PFSK-1 (cell line): ENCODE measurements at regions not wholly inside any gene's neighbourhood (a gene's known extent, or its start where the extent isn't known, plus 50 kb on each side); places are given as distances from the start of the nearest gene placed in this dataset.

ENCODE experiments used
- FOXP2 ChIP-seq: optimal IDR thresholded peaks from 2 replicates; pipeline ENCODE3; 2011; ENCODE audit warnings: borderline replicate concordance, control low read depth, inconsistent platforms; ENCODE audit not compliant: insufficient read depth; ENCODE audit errors: extremely low read length, extremely low read depth
- TF ChIP-seq, protein P1 (sequence below), 2 experiments: IDR thresholded peaks; 2 replicates each; pipeline versions ENCODE4 v1.6.1 to v1.8.0; 2011 to 2012; ENCODE audit warnings: low read depth in 2 of 2, low read length in 2 of 2, control low read depth in 1 of 2, inconsistent platforms in 1 of 2, mild to moderate bottlenecking in 1 of 2, moderate library complexity in 1 of 2; ENCODE audit not compliant: insufficient read depth in 1 of 2

DNA sequence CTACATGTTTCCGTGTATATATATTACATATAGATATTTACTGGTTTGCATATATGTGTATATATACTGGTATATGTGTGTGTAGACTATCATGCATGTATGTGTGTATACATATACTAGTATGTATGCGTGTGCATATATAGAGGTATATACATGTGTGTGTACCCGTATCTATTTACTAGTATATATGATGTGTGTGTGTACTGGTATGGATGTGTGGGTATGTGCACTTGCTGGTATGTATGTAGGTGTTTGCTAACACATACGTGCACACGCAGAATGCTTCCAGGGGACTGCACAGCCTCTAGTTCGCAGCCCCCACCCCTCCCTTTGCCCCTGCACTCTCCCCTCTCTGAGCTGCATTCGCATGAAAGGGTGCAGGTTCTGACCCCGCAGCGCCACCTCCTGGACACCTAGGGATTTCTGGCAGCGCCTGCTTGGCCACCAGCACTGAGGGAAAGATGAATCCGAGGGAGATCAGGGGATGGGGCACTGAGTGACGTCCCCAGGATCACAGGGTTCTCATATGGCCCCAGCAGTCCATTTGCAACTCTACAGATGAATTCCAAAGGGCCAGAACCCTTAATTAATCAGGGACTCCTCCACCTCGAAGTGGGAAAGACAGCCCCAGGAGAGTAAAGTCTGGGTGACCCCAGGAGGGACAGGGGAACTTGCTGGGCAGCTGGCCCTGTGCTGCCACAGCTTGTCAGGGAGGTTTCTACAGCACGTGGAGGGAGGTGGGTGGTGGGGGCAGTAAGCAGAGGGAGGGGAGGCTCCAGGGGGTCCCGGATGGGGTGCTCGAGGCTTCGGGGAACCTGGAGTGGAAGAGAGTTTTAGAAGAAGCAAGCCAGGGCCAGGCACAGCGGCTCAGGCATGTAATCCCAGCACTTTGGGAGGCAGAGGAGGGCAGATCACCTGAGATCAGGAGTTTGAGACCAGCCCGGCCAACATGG, 66.8 kb upstream of the ASAP2 start:
- TF ChIP-seq, protein P1, sequence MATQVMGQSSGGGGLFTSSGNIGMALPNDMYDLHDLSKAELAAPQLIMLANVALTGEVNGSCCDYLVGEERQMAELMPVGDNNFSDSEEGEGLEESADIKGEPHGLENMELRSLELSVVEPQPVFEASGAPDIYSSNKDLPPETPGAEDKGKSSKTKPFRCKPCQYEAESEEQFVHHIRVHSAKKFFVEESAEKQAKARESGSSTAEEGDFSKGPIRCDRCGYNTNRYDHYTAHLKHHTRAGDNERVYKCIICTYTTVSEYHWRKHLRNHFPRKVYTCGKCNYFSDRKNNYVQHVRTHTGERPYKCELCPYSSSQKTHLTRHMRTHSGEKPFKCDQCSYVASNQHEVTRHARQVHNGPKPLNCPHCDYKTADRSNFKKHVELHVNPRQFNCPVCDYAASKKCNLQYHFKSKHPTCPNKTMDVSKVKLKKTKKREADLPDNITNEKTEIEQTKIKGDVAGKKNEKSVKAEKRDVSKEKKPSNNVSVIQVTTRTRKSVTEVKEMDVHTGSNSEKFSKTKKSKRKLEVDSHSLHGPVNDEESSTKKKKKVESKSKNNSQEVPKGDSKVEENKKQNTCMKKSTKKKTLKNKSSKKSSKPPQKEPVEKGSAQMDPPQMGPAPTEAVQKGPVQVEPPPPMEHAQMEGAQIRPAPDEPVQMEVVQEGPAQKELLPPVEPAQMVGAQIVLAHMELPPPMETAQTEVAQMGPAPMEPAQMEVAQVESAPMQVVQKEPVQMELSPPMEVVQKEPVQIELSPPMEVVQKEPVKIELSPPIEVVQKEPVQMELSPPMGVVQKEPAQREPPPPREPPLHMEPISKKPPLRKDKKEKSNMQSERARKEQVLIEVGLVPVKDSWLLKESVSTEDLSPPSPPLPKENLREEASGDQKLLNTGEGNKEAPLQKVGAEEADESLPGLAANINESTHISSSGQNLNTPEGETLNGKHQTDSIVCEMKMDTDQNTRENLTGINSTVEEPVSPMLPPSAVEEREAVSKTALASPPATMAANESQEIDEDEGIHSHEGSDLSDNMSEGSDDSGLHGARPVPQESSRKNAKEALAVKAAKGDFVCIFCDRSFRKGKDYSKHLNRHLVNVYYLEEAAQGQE (IDR thresholded peaks at IDR 0.05; ENCODE audit: insufficient read depth in 1 of 2, low read depth in 2 of 2, low read length in 2 of 2) = no peak
- no peak for TF ChIP-seq FOXP2
